Gastrocnemius medialis (tissue), 4 donors: ENCODE measurements at regions not wholly inside any gene's neighbourhood (a gene's known extent, or its start where the extent isn't known, plus 50 kb on each side); places are given as distances from the start of the nearest gene placed in this dataset.

ENCODE experiments used
- POLR2A ChIP-seq, 2 donors: fragments of 450-650 bp; IDR thresholded peaks; one replicate each; pipeline ENCODE4 v1.6.1; 2017; ENCODE audit warnings: antibody characterized with exemption in 2 of 2, mild to moderate bottlenecking in 2 of 2, moderate library complexity in 2 of 2
- TF ChIP-seq, protein P1 (sequence below), 5 experiments: fragments of 450-650 bp in 3 of 5; fragments of 200-600 bp in 2 of 5; sonication (generic) in 2 of 5; IDR thresholded peaks in 4 of 5; conservative IDR thresholded peaks in 1 of 5; 1 replicate in 4 of 5; 2 replicates in 1 of 5; pipeline ENCODE4 v1.5.1; 2016 to 2019; ENCODE audit warnings: antibody characterized with exemption in 5 of 5, mild to moderate bottlenecking in 3 of 5, moderate library complexity in 3 of 5

DNA sequence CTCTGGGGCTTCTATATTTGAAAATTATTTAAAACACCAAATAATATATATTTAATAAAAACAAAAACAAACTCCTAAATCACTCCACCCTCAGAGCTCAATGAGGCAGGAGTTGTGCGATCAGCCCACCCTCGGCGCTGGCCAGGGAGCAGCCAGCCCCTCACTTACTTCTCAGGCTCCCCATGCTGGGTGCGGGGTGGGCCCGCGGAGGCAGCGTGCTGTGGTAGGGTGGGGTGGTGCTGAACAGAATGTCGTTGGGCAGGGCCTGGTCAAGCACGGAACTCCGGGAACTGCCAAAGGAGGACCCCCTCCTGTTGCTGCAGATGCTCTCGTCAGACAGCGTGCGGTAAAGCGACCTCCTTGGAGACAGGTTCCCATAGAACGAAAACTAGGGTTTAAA is 204.5 kb downstream of the SIPA1L2 start:
- TF ChIP-seq, protein P1, sequence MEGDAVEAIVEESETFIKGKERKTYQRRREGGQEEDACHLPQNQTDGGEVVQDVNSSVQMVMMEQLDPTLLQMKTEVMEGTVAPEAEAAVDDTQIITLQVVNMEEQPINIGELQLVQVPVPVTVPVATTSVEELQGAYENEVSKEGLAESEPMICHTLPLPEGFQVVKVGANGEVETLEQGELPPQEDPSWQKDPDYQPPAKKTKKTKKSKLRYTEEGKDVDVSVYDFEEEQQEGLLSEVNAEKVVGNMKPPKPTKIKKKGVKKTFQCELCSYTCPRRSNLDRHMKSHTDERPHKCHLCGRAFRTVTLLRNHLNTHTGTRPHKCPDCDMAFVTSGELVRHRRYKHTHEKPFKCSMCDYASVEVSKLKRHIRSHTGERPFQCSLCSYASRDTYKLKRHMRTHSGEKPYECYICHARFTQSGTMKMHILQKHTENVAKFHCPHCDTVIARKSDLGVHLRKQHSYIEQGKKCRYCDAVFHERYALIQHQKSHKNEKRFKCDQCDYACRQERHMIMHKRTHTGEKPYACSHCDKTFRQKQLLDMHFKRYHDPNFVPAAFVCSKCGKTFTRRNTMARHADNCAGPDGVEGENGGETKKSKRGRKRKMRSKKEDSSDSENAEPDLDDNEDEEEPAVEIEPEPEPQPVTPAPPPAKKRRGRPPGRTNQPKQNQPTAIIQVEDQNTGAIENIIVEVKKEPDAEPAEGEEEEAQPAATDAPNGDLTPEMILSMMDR (IDR thresholded peaks at IDR 0.05 in 4 of 5, conservative IDR thresholded peaks at IDR 0.05 in 1 of 5): no peak
- no peak for TF ChIP-seq POLR2A (IDR thresholded peaks at IDR 0.05)
